ENCODE measurements at regions not wholly inside any gene's neighbourhood (a gene's known extent, or its start where the extent isn't known, plus 50 kb on each side); places are given as distances from the start of the nearest gene placed in this dataset.

- no peak for TF ChIP-seq IKZF2 (IDR thresholded peaks at IDR 0.05)
Measured at GRCh38 chr20:58125726-58126125, 102.7 kb downstream of the ANKRD60 start (continued).

GRCh38 chr20:58117944-58118343, 110.5 kb downstream of the ANKRD60 start:
- BruUV-seq (replicated peaks): no TSS peak
- Histone ChIP-seq H3K27ac (ENCODE audit: control insufficient read depth, insufficient read depth) (no peak overlapping the region), H3K9me3 (replicated peaks; ENCODE audit: control insufficient read depth, insufficient read depth, low read length) (no peaks in the 10 kb centered on the region), H3K36me3 (ENCODE audit: control insufficient read depth in 2 of 2, insufficient read depth in 2 of 2, low read length in 1 of 2) (no peaks in the 10 kb centered on the region), H3K4me1 (ENCODE audit: control insufficient read depth, insufficient read depth, low read length) (no peaks in the 10 kb centered on the region), H3K4me3 (no peak overlapping the region), H3K9ac (ENCODE audit: control insufficient read depth, insufficient read depth, low read length) (no peak overlapping the region), H4K20me1 (ENCODE audit: control insufficient read depth, insufficient read depth) (no peaks in the 10 kb centered on the region), H3K4me2 (ENCODE audit: control insufficient read depth, insufficient read depth) (no peak overlapping the region), H2AFZ (ENCODE audit: control insufficient read depth, low read depth, low read length) (no peak overlapping the region), H3K27me3 (replicated peaks in 1 of 2; ENCODE audit: control insufficient read depth in 2 of 2, insufficient read depth in 2 of 2, low read length in 1 of 2) (no peaks in the 10 kb centered on the region), H3K79me2 (ENCODE audit: control insufficient read depth, insufficient read depth, low read length) (no peaks in the 10 kb centered on the region)
- in situ Hi-C loops (cut with MboI): no loop called here
- intact Hi-C loops (cut with micrococcal nuclease; ENCODE audit: unreplicated experiment): no loop called here
- CTCF ChIA-PET: no interaction called here
- FAIRE-seq: no peak
- SMC1A ChIA-PET (ENCODE audit: uncharacterized antibody, unreplicated experiment): no interaction called here
- DNase-seq (ENCODE audit: low read depth, low spot score): no peak
- TF ChIP-seq SREBF2 (IDR thresholded peaks at IDR 0.05; ENCODE audit: low read length) (no peak), ETV6 (conservative IDR thresholded peaks at IDR 0.05 in 1 of 2, IDR thresholded peaks at IDR 0.05 in 1 of 2; ENCODE audit: borderline replicate concordance in 1 of 2, low read depth in 1 of 2) (no peak), KAT2A (conservative IDR thresholded peaks at IDR 0.05; ENCODE audit: control insufficient read depth, low read depth, low read length) (no peak), ZNF217 (IDR thresholded peaks at IDR 0.05) (no peak), RAD21 (IDR thresholded peaks at IDR 0.05; ENCODE audit: insufficient read depth, low read depth, low read length) (no peak), PAX8 (IDR thresholded peaks at IDR 0.05) (no peak)
- RAD21 ChIA-PET (ENCODE audit: unreplicated experiment): no interaction called here
- POLR2A ChIA-PET: no interaction called here
- ATAC-seq: no peak

- H4K20me1 ChIP-seq (ENCODE audit: control insufficient read depth, insufficient read depth): no peaks in the 10 kb centered on the region
- WGBS (ENCODE audit: insufficient coverage, insufficient replicate concordance, low lambda C conversion rate, missing lambda C conversion rate): 13% methylated on average over 2 of the region's 2 CpGs
- H3K4me2 ChIP-seq (ENCODE audit: control insufficient read depth, insufficient read depth): no peak overlapping the region
- intact Hi-C loops (cut with micrococcal nuclease; ENCODE audit: unreplicated experiment): no loop called here
- no peaks in the 10 kb centered on the region for H3K4me1 ChIP-seq (ENCODE audit: control insufficient read depth, insufficient read depth, low read length)
- H3K27ac ChIP-seq (ENCODE audit: control insufficient read depth, insufficient read depth): no peak overlapping the region
- POLR2A ChIA-PET: no interaction called here
- no TSS peak for BruUV-seq (replicated peaks)
- no peak overlapping the region for H3K9ac ChIP-seq (ENCODE audit: control insufficient read depth, insufficient read depth, low read length)
- no peaks in the 10 kb centered on the region for H3K79me2 ChIP-seq (ENCODE audit: control insufficient read depth, insufficient read depth, low read length)
- no peak for DNase-seq (ENCODE audit: low read depth, low spot score)
- ATAC-seq: no peak
- no peaks in the 10 kb centered on the region for H3K9me3 ChIP-seq (replicated peaks; ENCODE audit: control insufficient read depth, insufficient read depth, low read length)
- CTCF ChIA-PET: no interaction called here
- no peak overlapping the region for H3K4me3 ChIP-seq
- no peaks in the 10 kb centered on the region for H3K27me3 ChIP-seq (replicated peaks in 1 of 2; ENCODE audit: control insufficient read depth in 2 of 2, insufficient read depth in 2 of 2, low read length in 1 of 2)
- RAD21 ChIA-PET (ENCODE audit: unreplicated experiment): no interaction called here
- no peak overlapping the region for H2AFZ ChIP-seq (ENCODE audit: control insufficient read depth, low read depth, low read length)
- SMC1A ChIA-PET (ENCODE audit: uncharacterized antibody, unreplicated experiment): no interaction called here
- in situ Hi-C loops (cut with MboI): no loop called here
- no peak for FAIRE-seq
- no peaks in the 10 kb centered on the region for H3K36me3 ChIP-seq (ENCODE audit: control insufficient read depth in 2 of 2, insufficient read depth in 2 of 2, low read length in 1 of 2)
- no peak for TF ChIP-seq SMAD1 (IDR thresholded peaks at IDR 0.05; ENCODE audit: low read depth, partially characterized antibody)
- TF ChIP-seq RB1 (IDR thresholded peaks at IDR 0.05; ENCODE audit: borderline replicate concordance): no peak
- no peak for TF ChIP-seq HDAC6 (IDR thresholded peaks at IDR 0.05; ENCODE audit: unreplicated experiment)
- no peak for TF ChIP-seq HDGF (IDR thresholded peaks at IDR 0.05)
- no peak for TF ChIP-seq TBL1XR1 (IDR thresholded peaks at IDR 0.05; ENCODE audit: low read depth, low read length)
- no peak for TF ChIP-seq ZNF207 (IDR thresholded peaks at IDR 0.05; ENCODE audit: borderline replicate concordance)
- TF ChIP-seq ZBTB4 (CRISPR knock-in tag; IDR thresholded peaks at IDR 0.05): no peak
- TF ChIP-seq HSF1 (IDR thresholded peaks at IDR 0.05; ENCODE audit: low read depth, low read length): no peak
Measured at GRCh38 chr20:58116505-58116904, 111.9 kb downstream of the ANKRD60 start.

Measured in GM12878 (cell line).